Stimulated activated CD4-positive, alpha-beta T cell treated with anti-CD3 and anti-CD28 coated beads, Interleukin-12 subunit alpha, Interleukin-12 subunit beta, amount 100 ng/mL, for 48 hours (primary cell): ENCODE measurements at regions not wholly inside any gene's neighbourhood (a gene's known extent, or its start where the extent isn't known, plus 50 kb on each side); places are given as distances from the start of the nearest gene placed in this dataset.

Source experiments
- DNase-seq, 3 donors: peaks; one replicate each; pipeline ENCODE4 v3.0.0-alpha.2; 2020; ENCODE audit warnings: low read depth in 2 of 3, low spot score in 1 of 3

DNA sequence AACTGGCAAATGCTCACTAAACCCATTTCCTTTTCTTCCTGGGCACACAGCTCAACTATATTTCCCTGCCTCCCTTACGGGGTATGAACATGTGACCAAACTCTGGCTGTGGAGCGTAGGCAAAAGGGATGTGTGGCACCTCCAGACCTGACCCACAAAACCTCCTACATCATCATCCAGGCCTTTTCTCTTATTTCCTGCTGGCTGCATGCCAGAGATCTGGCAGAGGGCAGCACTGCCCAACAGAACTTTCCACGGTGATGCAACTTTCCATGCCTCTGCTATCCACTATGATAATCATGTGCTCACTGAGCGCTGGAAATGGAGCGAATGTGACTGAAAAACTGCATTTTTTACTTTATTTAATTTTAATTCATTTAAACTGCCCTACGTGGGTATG, 99.6 kb upstream of the CACNA1E start:
- no peak for DNase-seq

DNA sequence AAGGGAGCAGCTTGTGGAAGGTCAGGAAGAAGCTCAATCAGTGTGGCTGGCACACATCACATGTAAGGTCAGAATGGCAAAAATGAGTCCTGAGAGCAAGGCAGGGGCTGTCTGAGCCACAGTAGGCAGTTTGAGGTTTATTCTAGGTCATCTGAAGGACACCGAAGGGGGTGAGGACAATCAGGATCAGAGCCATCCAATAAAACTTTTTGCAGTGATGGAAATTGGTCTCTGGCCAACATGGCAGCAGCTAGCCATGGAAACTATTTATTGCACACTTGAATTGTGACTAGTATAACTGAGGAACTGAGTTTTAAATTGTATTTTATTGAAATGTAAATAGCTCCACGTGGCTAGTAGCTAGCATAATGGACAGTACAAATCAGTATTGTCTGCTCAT, 97.0 kb upstream of the CACNA1E start:
- DNase-seq: no peak

DNA sequence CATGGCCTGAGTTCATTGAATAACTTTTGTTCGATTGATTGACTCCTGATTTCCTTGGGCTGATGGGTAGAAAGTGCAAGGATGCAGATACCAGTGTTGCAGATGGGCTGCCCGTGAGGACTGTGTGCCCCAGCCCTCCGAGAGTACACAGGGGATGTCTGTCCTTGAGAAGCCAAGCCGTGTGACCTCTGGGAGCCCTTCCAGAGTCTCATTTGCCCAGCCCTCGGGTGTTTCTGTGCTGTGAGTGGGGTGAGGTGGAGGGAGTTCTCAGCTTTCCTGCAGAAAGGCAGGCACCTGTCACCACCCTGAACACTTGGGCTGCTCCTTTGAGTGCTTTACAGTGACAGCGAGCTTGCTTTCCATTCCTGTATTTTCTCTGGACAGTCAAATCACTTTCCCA, 96.4 kb upstream of the CACNA1E start:
- no peak for DNase-seq

DNA sequence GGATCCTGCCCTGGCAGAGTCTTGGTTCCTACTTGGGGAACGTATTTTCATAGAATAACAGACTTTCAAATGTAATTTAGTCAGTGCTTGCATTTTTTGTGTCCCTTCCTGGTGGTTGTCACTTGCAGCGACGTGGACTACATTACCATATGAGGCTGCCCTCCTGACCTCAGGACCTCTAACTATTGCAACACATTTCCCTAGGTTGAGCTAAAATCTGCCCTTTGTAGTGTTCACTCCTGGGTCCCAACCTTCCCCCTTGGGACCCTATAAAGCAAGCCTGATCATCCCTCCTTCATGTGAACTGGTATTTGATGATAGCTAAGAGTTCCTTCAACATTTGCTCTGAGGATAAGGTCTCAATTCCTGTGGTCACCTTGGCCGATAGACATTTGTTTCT, 95.6 kb upstream of the CACNA1E start:
- no peak for DNase-seq

DNA sequence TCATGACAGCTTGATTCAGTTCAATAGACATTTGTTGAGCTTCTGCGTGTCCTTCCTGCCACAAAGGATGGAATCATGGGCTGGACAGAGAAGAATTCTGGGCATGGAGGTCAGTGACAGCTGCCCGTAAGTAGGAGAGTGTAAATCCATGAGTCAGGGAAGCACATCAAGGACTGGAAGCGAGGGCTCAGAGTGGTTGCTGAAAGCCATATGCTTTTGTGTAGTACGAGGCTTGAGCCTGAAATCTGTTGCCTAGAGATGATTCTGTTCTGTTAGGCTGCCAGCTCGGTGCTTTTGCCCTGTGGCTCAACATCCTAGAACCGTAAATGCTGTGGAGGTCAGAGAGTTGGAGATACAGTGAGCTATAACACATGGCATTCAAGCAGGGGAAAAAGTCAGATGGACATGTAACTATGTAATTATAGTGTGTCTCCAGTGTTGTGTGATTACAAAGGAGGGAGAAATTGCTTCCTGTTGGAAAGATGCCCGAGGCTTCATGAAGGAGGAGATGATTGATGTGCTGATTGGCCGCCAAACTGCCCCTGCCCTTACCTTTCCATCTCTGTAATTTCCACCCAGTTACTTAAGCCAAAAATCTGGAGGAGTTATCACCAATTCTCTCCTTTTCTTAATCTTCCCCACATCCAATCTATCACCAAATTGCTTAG, 92.8 kb upstream of the CACNA1E start:
- no peak for DNase-seq

DNA sequence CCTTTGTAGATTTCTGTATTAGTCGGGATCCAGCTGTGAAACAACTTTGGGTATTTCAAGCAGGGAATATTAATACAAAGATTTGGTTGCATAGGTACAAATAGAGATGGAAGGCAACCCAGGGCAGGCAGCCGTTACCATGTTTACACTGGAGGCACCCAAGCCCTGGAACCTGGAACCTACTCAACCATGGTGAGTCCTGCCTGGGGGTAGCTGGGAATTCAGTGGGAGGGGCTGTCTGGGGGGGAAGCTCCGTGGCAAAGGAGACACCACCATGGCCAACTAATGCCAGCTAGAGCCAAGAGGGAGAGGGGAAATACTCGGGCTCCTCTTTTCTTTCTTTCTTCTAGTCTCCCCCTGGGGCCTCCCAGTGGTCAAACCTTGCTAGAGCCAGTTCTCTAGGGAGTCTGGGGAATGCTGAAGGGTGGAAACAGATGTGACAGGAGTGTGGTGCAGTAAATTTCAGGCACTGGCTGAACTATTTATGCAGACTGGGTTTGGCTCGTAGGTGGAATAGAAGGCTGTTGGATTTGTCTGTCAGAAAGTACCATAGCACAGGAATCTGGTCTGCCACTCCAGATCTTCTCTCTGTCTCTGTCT, 91.9 kb upstream of the CACNA1E start:
- no peak for DNase-seq

DNA sequence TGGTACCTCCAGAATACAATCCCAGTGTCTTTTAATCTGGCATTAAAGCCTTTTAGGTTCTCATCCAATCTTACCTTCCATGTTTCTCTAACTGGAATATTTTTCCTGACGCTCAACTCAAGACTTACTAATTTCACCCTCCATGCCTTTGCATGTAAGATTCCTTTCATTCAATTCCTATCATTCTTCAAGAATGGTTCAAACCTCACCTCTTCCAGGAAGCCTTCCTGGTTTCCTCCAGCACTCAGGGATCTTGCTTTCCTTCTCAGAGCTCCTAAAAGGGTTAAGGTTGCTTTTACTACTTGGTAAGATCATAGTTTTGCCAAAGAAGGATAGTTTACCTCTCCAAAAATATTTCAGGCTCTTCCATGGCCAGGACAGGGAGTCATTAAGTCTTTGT, 91.2 kb upstream of the CACNA1E start:
- no peak for DNase-seq

DNA sequence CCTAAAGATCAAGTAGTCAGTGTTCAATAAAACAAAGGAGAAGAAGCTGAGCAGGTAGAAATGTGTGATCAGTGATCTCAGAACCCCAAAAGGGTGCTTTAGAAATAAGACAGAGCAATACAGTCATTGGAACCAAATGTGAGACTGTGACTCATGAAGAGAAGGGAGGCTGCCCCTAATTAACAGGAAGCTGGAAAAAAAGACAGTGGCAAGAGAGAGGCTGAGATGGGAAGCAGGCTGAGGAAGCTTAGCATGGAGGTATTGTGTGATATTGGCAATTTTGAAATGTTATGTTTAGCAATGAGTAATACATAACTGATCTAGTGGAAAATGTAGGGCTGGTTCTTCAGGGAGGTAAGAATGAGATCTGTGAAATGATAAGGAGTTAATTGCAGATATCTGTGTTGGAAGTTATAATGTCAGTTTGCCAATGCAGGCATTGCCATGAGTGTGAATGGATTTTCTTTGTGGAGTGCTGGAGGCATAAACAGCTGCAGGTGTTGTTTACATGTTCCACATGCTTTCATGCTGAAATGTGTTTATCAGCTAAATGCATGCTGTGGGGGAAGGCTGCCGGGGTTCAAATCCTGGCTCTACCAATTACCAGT, 90.6 kb upstream of the CACNA1E start:
- no peak for DNase-seq

DNA sequence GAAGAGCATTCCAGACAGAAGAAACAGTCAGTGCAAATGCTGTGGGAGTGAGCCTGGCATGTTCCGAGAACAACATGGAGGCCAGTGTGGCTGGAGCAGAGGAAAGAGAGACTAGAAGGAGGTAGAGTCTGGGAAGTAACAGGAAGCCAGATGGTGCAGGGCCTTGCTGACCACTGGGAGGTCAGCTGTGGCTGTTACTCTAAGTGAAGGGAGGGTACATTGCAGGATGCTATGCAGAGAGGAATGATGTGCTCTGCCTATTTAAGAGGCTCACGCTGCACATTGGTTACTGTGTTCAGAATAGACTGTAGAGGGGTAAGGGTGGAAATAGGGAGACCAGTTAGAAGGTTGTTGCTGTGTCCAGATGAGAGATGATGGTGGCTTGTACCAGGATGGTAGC, 88.6 kb upstream of the CACNA1E start:
- DNase-seq: no peak

DNA sequence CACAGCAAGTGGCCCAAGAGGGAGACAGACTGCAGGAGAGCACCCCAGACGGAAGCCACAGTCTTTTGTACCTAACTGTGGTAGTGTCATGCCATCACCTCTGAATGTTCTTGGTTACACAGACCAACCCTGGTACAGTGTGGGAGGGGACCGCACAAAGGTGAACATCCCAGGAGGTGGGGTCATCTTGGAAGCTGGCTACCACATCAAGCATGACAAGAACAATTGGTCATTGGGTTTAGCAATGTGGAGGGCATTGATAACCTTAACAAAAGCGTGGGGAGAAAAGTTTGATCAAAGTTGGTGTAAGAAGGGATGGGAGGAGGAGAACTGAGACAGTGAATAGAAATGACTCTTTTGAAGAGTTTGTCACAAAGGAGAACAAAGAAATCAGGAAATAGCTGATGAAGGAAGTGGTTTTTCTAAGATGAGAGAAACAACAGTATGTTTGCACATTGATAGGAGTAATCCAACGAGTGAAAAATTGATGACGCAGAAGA, 87.1 kb upstream of the CACNA1E start:
- peak; percentile 17 to 36 (median 35) for DNase-seq

DNA sequence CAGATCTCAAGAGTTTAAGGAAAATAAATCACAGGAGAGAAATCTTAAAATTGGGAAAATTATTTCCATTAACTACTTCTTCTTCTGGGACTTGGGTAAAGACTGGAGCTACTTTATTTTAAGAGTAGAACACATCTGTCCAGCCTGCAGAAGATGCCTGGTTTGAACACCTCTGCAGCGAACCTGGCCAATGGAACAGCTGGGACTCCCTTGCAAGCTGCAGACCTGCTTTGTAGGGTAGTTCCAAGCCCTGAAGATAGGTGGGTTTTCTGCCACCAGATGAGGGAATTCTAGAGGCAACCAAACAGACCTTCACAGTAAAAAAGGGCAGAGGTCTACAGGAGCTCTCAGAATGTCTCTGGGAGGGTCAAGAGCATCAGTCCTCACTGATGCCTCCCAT, 86.5 kb upstream of the CACNA1E start:
- DNase-seq: no peak

DNA sequence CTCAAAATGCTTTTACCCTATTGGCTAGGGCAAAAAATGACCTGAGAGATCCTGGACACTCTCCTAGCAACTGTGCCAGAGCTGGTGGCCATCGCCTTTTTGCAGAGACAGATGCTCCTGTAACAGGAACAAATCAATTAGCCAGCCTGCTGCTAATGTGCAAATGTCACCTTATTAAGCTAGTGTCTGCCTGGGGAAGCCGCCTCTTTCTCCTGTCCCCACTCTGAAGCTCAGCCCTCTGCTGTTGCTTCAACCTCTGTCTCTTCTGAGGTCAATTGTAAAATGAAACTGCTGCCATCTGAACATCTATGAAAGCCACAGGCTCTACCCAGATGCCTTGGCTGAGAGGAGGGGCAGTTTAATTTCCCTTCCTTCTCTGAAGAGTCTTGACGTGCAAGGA, 85.5 kb upstream of the CACNA1E start:
- no peak for DNase-seq

DNA sequence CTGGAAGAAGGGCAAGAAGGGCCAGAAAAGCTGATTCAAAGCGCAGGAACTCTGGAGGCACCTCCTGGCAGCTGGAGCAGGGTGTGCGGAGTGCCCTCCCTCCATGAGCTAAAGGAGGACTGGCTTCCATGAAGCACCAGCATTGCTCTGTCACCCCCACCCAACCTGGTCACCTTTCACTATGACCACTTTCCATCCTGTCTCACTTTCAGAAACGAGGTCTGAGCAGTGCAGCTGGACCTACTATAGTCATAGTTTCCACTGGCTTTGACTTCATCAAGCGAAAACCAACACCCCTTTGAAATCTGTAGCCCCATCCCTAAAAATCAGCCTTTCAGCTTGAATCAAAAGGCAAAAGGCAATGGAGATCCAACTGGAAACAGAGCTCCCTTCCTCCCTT, 84.8 kb upstream of the CACNA1E start:
- DNase-seq: peak in 1 of 3 donors; percentile 19

DNA sequence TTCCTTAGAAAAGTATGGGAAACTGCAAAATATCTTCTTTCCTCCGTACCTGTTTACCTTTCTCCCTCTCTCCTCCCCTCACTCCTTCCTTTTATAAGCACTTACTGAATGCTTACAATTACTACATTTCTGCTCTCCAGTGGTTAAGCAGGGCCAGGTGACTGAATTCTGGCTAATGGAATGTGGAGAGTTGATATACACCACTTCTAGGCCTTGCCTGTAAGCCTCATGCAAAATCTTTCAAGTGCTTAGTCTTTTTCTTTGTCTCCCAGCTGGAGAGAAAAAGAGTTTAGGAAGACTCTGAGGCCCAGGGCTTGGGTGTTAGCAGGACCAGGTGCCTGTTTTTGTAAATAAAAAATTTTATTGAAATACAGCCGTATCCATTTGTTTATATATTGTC, 77.7 kb upstream of the CACNA1E start:
- DNase-seq: no peak

DNA sequence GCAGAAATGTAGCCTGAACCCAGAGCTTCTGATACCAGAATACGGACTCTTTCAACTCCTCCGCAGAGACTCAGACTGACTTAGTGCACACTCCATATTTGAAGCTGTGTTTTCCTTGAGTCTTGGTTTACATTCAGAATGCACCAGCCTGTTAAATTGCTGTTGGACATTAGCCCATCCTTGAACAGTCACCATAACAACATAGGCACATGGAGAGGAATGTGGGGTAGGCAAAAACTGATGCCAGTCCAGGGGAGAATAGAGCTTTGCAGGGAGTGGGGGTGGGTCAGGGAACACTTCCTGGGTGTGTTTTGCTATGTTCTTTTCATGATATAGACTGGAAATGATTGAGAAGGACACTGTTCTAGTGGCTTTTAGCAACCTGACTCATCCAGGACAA, 76.3 kb upstream of the CACNA1E start:
- no peak for DNase-seq

DNA sequence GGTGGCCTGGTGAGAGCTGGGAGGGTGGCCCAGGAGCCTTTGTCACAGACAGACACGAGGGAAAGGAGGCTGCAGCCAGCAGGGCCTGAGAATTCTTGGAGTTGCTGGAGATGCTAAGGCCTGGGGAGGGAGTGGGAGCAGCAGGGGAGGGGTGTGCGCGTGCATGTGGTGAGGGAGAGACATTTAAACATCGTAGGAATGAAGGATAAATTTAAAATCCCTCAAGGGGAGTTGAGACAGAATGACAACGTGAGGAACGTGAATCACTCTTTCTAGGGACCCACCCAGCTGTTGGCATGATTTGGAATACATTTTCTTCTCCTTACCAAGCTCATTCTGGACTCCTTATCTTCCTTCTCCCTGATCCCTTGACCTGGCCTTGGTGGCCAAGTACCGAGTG, 73.3 kb upstream of the CACNA1E start:
- no peak for DNase-seq

DNA sequence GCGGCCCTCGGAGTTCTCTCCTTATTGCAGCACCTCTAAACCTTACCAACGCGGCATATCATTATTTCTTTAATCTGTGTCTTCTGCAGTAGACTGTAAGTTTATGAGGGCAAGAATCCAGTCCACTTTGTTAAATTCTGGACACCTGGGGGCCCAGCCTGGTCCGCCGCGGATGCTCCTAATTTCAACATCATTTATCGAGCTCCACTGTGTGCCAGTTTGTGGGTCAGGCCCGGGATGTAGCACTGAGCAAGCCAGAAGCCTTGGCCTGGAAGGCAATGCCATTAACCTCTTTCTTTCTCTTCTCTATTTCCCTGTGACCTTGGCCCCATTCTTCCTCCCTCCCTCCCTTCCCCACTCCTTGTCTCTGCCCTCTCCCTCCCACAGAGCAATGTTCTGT, 70.6 kb upstream of the CACNA1E start:
- no peak for DNase-seq

DNA sequence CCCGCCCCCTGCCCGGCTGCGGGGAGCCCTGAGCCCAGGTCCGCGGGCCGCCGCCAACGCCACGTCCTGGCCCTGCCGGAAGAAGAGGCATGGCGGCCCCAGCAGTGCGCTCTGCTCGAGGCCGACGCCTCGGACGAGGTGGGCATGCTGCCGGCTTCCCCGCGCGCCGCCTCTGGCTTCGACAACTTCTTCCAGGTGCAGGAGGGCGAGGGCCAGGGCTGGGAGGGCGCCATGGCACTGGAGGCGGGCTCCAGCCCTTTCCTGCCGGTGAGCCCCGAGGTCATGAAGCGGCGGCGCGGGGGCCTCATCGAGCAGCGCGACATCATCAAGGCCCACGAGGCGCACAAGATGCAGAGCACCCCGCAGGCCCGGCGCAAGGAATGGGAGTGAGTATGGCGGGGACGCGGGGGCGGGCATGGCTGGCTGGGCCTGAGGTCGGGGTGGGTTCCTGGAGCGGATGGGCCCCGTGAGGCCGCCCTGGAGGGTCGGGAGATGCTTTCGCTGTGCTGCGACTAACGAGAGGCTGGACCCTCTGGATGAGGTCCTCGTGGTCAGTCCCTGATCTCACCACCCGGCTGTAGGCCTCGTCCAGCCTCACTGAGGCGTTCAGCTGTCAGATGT, 70.0 kb upstream of the CACNA1E start:
- DNase-seq: no peak

DNA sequence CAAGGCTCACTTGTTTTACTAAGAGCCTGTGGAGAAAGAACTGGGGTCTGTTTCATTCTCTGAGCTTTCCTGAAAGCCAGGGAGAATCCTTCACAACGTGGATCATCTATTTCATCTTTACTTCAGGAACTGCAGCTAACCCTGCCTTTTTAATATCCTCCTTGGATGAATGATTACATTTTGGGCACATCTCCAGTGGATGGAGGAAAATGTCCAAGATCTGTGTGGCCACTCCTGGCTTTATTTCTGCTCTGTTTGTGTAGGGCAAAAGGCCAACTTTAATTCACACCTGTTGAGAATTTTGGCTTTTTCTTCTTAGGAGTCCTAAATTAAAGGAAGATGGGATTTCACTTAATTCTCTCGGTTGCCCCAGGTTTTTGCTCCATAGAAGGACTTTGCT, 69.5 kb upstream of the CACNA1E start:
- DNase-seq: no peak

DNA sequence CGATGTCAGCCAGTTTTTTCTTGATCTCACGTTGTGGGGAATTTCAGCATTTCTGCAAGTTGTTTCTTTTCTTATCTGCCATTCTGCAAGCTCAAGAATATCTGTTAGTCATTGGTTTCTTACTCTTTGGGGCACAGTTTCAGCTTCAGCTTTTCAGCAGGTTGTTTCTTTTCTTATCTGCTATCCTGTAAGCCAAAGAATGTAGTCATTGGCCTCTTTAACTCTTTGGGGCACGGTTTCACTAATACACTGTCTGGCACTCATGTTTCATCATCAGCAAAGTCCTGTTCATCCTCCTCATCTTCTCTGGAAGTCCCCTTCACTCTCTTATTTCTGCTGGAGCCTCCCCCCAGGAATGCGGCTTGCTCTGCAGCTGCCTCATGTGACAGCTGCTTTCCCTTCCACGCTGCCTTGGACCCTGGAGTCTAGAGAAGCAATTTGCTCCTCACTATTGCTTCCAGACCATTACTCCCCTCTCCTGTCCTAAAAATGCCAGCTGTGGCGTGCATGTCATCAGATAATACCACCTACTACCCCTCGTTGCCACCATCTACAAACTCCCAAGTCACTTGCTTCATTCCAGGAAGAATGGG, 67.0 kb upstream of the CACNA1E start:
- DNase-seq: no peak

DNA sequence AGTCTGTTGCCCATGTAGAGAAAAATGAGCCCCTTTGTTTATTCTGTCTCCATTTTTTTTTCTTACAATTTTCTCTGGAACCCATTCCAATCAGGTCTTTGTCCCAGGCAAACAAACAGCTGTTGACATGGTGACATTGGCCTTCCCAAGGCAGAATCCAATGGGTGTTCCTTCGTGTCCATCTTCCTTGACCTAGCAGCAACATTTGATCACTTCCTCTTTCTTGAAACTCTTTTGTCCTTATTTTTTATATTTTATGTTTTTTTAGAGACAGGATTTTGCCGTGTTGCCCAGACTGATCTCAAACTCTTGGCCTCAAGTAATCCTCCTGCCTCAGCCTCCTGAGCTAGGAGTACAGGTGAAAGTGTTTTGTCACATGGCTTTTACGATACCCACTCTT, 65.4 kb upstream of the CACNA1E start:
- DNase-seq: no peak
